Vagina (tissue), 2 donors: ENCODE measurements at regions not wholly inside any gene's neighbourhood (a gene's known extent, or its start where the extent isn't known, plus 50 kb on each side); places are given as distances from the start of the nearest gene placed in this dataset.

Experiments
- DNase-seq, 2 donors: peaks; one replicate each; pipeline ENCODE4 v3.0.0-alpha.2; 2017; ENCODE audit errors: extremely low spot score in 2 of 2
- H3K27ac ChIP-seq: fragments of 200-600 bp; sonication (generic); one replicate; pipeline ENCODE4 v1.5.1; 2019
- H3K27me3 ChIP-seq: fragments of 200-600 bp; sonication (generic); one replicate; pipeline ENCODE4 v1.5.1; 2019
- H3K36me3 ChIP-seq, 2 donors: fragments of 200-600 bp; sonication (generic); one replicate each; pipeline ENCODE4 v1.5.1; 2017 to 2019
- H3K4me1 ChIP-seq: fragments of 200-600 bp; sonication (generic); one replicate; pipeline ENCODE4 v1.5.1; 2019
- H3K4me3 ChIP-seq, 2 donors: fragments of 200-600 bp; sonication (generic); 1 replicate in 1 of 2; 2 replicates in 1 of 2; pipeline ENCODE4 v1.5.1; 2016 to 2019
- H3K9me3 ChIP-seq: fragments of 200-600 bp; sonication (generic); one replicate; pipeline ENCODE4 v1.5.1; 2019
- CTCF ChIP-seq, 3 experiments: fragments of 450-650 bp in 2 of 3; fragments of 200-600 bp in 1 of 3; sonication (generic) in 1 of 3; IDR thresholded peaks; one replicate each; pipeline ENCODE4 v1.5.1; 2017 to 2019; ENCODE audit warnings: antibody characterized with exemption in 3 of 3, mild to moderate bottlenecking in 2 of 3, moderate library complexity in 2 of 3
- POLR2A ChIP-seq, 2 donors: fragments of 450-650 bp; IDR thresholded peaks; one replicate each; pipeline ENCODE4 v1.6.1; 2017; ENCODE audit warnings: antibody characterized with exemption in 2 of 2, mild to moderate bottlenecking in 2 of 2, moderate library complexity in 2 of 2
- POLR2AphosphoS5 ChIP-seq, 2 donors: sonication (generic); formaldehyde crosslinking; IDR thresholded peaks; one replicate each; pipeline ENCODE4 v1.9.0; 2017; ENCODE audit warnings: antibody characterized with exemption in 2 of 2, mild to moderate bottlenecking in 2 of 2, low read depth in 1 of 2; ENCODE audit not compliant: insufficient read depth in 1 of 2
- intact Hi-C: fragments of 100-400 bp; cut with DNase I; formaldehyde crosslinking; loops from one replicate; pipeline ENCODE4 v1.15.1; 2023

GRCh38 chr10:56606202-56606601 is 245.1 kb upstream of the ZWINT start:
- no peak overlapping the region for H3K4me3 ChIP-seq
- H3K36me3 ChIP-seq, result no peaks in the 10 kb centered on the region
- H3K27me3 ChIP-seq, result no peaks in the 10 kb centered on the region
- no peak overlapping the region for H3K27ac ChIP-seq
- TF ChIP-seq POLR2AphosphoS5 (IDR thresholded peaks at IDR 0.05; ENCODE audit: insufficient read depth in 1 of 2, low read depth in 1 of 2), result no peak
- no peak for TF ChIP-seq POLR2A (IDR thresholded peaks at IDR 0.05)
- no peak for TF ChIP-seq CTCF (IDR thresholded peaks at IDR 0.05)
- H3K9me3 ChIP-seq, result no peaks in the 10 kb centered on the region
- no peaks in the 10 kb centered on the region for H3K4me1 ChIP-seq
- DNase-seq, result no peak
- intact Hi-C loops, result no loop called here

- intact Hi-C loops, result no loop called here
- Histone ChIP-seq H3K4me1 (no peaks in the 10 kb centered on the region), H3K27ac (no peak overlapping the region), H3K36me3 (no peaks in the 10 kb centered on the region), H3K4me3 (no peak overlapping the region), H3K9me3 (no peaks in the 10 kb centered on the region), H3K27me3 (no peaks in the 10 kb centered on the region)
- TF ChIP-seq CTCF (IDR thresholded peaks at IDR 0.05) (no peak), POLR2AphosphoS5 (IDR thresholded peaks at IDR 0.05; ENCODE audit: insufficient read depth in 1 of 2, low read depth in 1 of 2) (no peak), POLR2A (IDR thresholded peaks at IDR 0.05) (no peak)
- no peak for DNase-seq
These were observed 244.0 kb upstream of the ZWINT start for GRCh38 chr10:56605051-56605450.

GRCh38 chr10:56604624-56605023 is 243.6 kb upstream of the ZWINT start:
- TF ChIP-seq CTCF (IDR thresholded peaks at IDR 0.05) (no peak), POLR2AphosphoS5 (IDR thresholded peaks at IDR 0.05; ENCODE audit: insufficient read depth in 1 of 2, low read depth in 1 of 2) (no peak), POLR2A (IDR thresholded peaks at IDR 0.05) (no peak)
- no peaks in the 10 kb centered on the region for H3K27me3 ChIP-seq
- no peaks in the 10 kb centered on the region for H3K9me3 ChIP-seq
- H3K4me3 ChIP-seq, result no peak overlapping the region
- no peak overlapping the region for H3K27ac ChIP-seq
- H3K4me1 ChIP-seq, result no peaks in the 10 kb centered on the region
- no peaks in the 10 kb centered on the region for H3K36me3 ChIP-seq
- no peak for DNase-seq
- intact Hi-C loops, result no loop called here

GRCh38 chr10:56599201-56599600 is 238.1 kb upstream of the ZWINT start:
- Histone ChIP-seq H3K9me3 (no peaks in the 10 kb centered on the region), H3K4me1 (no peaks in the 10 kb centered on the region), H3K27me3 (no peaks in the 10 kb centered on the region), H3K27ac (no peak overlapping the region), H3K4me3 (no peak overlapping the region), H3K36me3 (no peaks in the 10 kb centered on the region)
- intact Hi-C loops, result no loop called here
- DNase-seq, result no peak
- no peak for TF ChIP-seq POLR2AphosphoS5 (IDR thresholded peaks at IDR 0.05; ENCODE audit: insufficient read depth in 1 of 2, low read depth in 1 of 2)
- TF ChIP-seq POLR2A (IDR thresholded peaks at IDR 0.05), result no peak
- no peak for TF ChIP-seq CTCF (IDR thresholded peaks at IDR 0.05)

- intact Hi-C loops, result no loop called here
- TF ChIP-seq POLR2AphosphoS5 (IDR thresholded peaks at IDR 0.05; ENCODE audit: insufficient read depth in 1 of 2, low read depth in 1 of 2), result no peak
- no peak for TF ChIP-seq POLR2A (IDR thresholded peaks at IDR 0.05)
- no peak for TF ChIP-seq CTCF (IDR thresholded peaks at IDR 0.05)
- Histone ChIP-seq H3K4me3 (no peak overlapping the region), H3K9me3 (no peaks in the 10 kb centered on the region), H3K27me3 (no peaks in the 10 kb centered on the region), H3K36me3 (no peaks in the 10 kb centered on the region), H3K4me1 (no peaks in the 10 kb centered on the region), H3K27ac (no peak overlapping the region)
- no peak for DNase-seq
These were observed 235.2 kb upstream of the ZWINT start for GRCh38 chr10:56596257-56596656.
